HL-60 (cell line): ENCODE measurements at regions not wholly inside any gene's neighbourhood (a gene's known extent, or its start where the extent isn't known, plus 50 kb on each side); places are given as distances from the start of the nearest gene placed in this dataset.

ENCODE experiments used
- DNase-seq, 2 experiments: peaks; one replicate each; pipeline ENCODE4 v3.0.0-alpha.2; 2010 to 2020; ENCODE audit warnings: low read depth in 1 of 2, low spot score in 1 of 2
- H3K27ac ChIP-seq: fragments of 250-450 bp; sonication (Bioruptor Pico); replicated peaks from 2 replicates; pipeline ENCODE4 v1.5.1; 2020; ENCODE audit warnings: mild to moderate bottlenecking, moderate library complexity
- H3K27me3 ChIP-seq: fragments of 250-450 bp; sonication (Bioruptor Pico); 2 replicates; pipeline ENCODE4 v1.5.1; 2021; ENCODE audit warnings: mild to moderate bottlenecking, moderate library complexity; ENCODE audit not compliant: insufficient read depth, poor library complexity, severe bottlenecking
- H3K4me3 ChIP-seq: replicated peaks from 2 replicates; pipeline ENCODE4 v1.5.1; 2011; ENCODE audit warnings: mild to moderate bottlenecking, control low read depth, low read length; ENCODE audit not compliant: insufficient read depth
- CTCF ChIP-seq: IDR thresholded peaks from one replicate; pipeline ENCODE4 v1.5.1; 2011; ENCODE audit warnings: low read length, control low read depth, inconsistent platforms; ENCODE audit not compliant: insufficient read depth
- GABPA ChIP-seq: IDR thresholded peaks from 2 replicates; pipeline ENCODE4 v1.6.1; 2012; ENCODE audit warnings: low read depth
- POLR2AphosphoS5 ChIP-seq: IDR thresholded peaks from 2 replicates; pipeline ENCODE4 v1.6.1; 2012; ENCODE audit warnings: low read depth
- REST ChIP-seq: IDR thresholded peaks from 2 replicates; pipeline ENCODE4 v1.6.1; 2012; ENCODE audit warnings: low read depth; ENCODE audit not compliant: insufficient replicate concordance
- SPI1 ChIP-seq: IDR thresholded peaks from 2 replicates; pipeline ENCODE4 v1.6.1; 2012; ENCODE audit warnings: low read depth, mild to moderate bottlenecking, borderline replicate concordance

- H3K27ac ChIP-seq, result no peak overlapping the region
- DNase-seq, result no peak
- H3K4me3 ChIP-seq, result no peak overlapping the region
- no peaks in the 10 kb centered on the region for H3K27me3 ChIP-seq
- no peak for TF ChIP-seq POLR2AphosphoS5
- no peak for TF ChIP-seq REST
- no peak for TF ChIP-seq CTCF
- no peak for TF ChIP-seq GABPA
- TF ChIP-seq SPI1, result no peak
Measured at GRCh38 chr2:204491528-204491927, 53.7 kb upstream of the PARD3B start.

GRCh38 chr2:204492417-204492816, 52.9 kb upstream of the PARD3B start:
- DNase-seq, result no peak
- no peak overlapping the region for H3K27ac ChIP-seq
- no peak overlapping the region for H3K4me3 ChIP-seq
- no peak for TF ChIP-seq REST
- TF ChIP-seq CTCF, result no peak
- TF ChIP-seq GABPA, result no peak
- no peak for TF ChIP-seq POLR2AphosphoS5
- TF ChIP-seq SPI1, result no peak
- H3K27me3 ChIP-seq, result no peaks in the 10 kb centered on the region

GRCh38 chr2:204494681-204495080, 50.6 kb upstream of the PARD3B start:
- TF ChIP-seq SPI1 (no peak), CTCF (no peak), POLR2AphosphoS5 (no peak), REST (no peak), GABPA (no peak)
- Histone ChIP-seq H3K27ac (no peak overlapping the region), H3K27me3 (no peaks in the 10 kb centered on the region), H3K4me3 (no peak overlapping the region)
- no peak for DNase-seq
